HCT116 (cell line): ENCODE measurements at regions not wholly inside any gene's neighbourhood (a gene's known extent, or its start where the extent isn't known, plus 50 kb on each side); places are given as distances from the start of the nearest gene placed in this dataset.

Source experiments
- ATAC-seq: fragments of 200-7000 bp; cut with Tn5 transposase; 2 replicates; pipeline ENCODE4 v1.9.1; 2020; ENCODE audit warnings: mild to moderate bottlenecking, moderate library complexity
- BruUV-seq: library from RNA; stranded (reverse); fragments of 400-500 nt; replicated peaks from 2 replicates; lab custom pipeline; 2021; lab: Mats Ljungman, UMichigan
- CTCF ChIA-PET: fragments of 300-600 bp; sonication (Branson Sonifier 250); formaldehyde crosslinking; loops from one replicate; lab custom pipeline; 2021; ENCODE audit warnings: antibody characterized with exemption; lab: Charles Lee
- POLR2A ChIA-PET: fragments of 300-600, 350-600 bp; sonication (Branson Sonifier 250); formaldehyde crosslinking; loops from one replicate; lab custom pipeline; 2021; ENCODE audit warnings: antibody characterized with exemption; lab: Charles Lee
- RAD21 ChIA-PET, 2 experiments: fragments of 300-600 bp; sonication (Branson Sonifier 250); formaldehyde crosslinking; loops; one replicate each; lab custom pipeline; 2023; ENCODE audit warnings: low total read pairs in 2 of 2; ENCODE audit not compliant: uncharacterized antibody in 2 of 2, unreplicated experiment in 2 of 2, low non-redundant PET in 1 of 2; lab: Charles Lee
- DNase-seq: peaks from one replicate; pipeline ENCODE4 v3.0.0-alpha.2; 2010; ENCODE audit warnings: low read depth, low spot score
- H2AFZ ChIP-seq: fragments of 200-600 bp; shearing (Covaris generic), sonication (generic); 2 replicates; pipeline ENCODE4 v1.6.1; 2017; ENCODE audit warnings: low read depth, mixed run types, mixed read lengths, antibody characterized with exemption, low read length; ENCODE audit not compliant: poor library complexity, severe bottlenecking
- H3K27ac ChIP-seq: 2 replicates; pipeline ENCODE4 v1.5.1; 2012; ENCODE audit warnings: low read depth, low read length
- H3K27me3 ChIP-seq: fragments of 200-600 bp; sonication (generic); 2 replicates; pipeline ENCODE4 v1.6.1; 2016; ENCODE audit warnings: mixed run types, low read length, mixed read lengths; ENCODE audit not compliant: insufficient read depth
- H3K36me3 ChIP-seq, 2 experiments: fragments of 200-500 bp in 1 of 2; fragments of 200-600 bp in 1 of 2; sonication (Bioruptor generic) in 1 of 2; sonication (generic) in 1 of 2; 2 replicates each; pipeline versions ENCODE4 v1.5.1 to v1.6.1; 2014 to 2016; ENCODE audit warnings: low read length in 2 of 2, inconsistent platforms in 1 of 2, mixed read lengths in 1 of 2, mixed run types in 1 of 2; ENCODE audit not compliant: insufficient read depth in 2 of 2, control insufficient read depth in 1 of 2
- H3K4me1 ChIP-seq, 2 experiments: fragments of 200-600 bp in 1 of 2; sonication (generic) in 1 of 2; 2 replicates each; pipeline versions ENCODE4 v1.5.1 to v1.6.1; 2012 to 2017; ENCODE audit warnings: low read length in 2 of 2, inconsistent platforms in 1 of 2, mild to moderate bottlenecking in 1 of 2, mixed read lengths in 1 of 2, mixed run types in 1 of 2, moderate library complexity in 1 of 2; ENCODE audit not compliant: insufficient read depth in 2 of 2, control insufficient read depth in 1 of 2
- H3K4me2 ChIP-seq: fragments of 200-600 bp; sonication (generic); 2 replicates; pipeline ENCODE4 v1.6.1; 2017; ENCODE audit warnings: mixed run types, low read length, mixed read lengths
- H3K4me3 ChIP-seq, 2 experiments: fragments of 200-600 bp in 1 of 2; sonication (generic) in 1 of 2; replicated peaks in 1 of 2; 2 replicates each; pipeline ENCODE4 v1.5.1; 2011 to 2016; ENCODE audit warnings: low read length in 2 of 2, control low read depth in 1 of 2, low read depth in 1 of 2, mild to moderate bottlenecking in 1 of 2, mixed read lengths in 1 of 2, mixed run types in 1 of 2
- H3K79me2 ChIP-seq: fragments of 200-600 bp; sonication (generic); 2 replicates; pipeline ENCODE4 v1.6.1; 2017; ENCODE audit warnings: mild to moderate bottlenecking, mixed run types, low read length, moderate library complexity, mixed read lengths; ENCODE audit not compliant: insufficient read depth
- H3K9ac ChIP-seq: fragments of 200-600 bp; sonication (generic); 2 replicates; pipeline ENCODE4 v1.6.1; 2016; ENCODE audit warnings: low read length, mixed read lengths
- H3K9me2 ChIP-seq: fragments of 200-600 bp; sonication (generic), shearing (Covaris generic); 2 replicates; pipeline ENCODE4 v1.6.1; 2017; ENCODE audit warnings: mixed run types, mild to moderate bottlenecking, moderate library complexity; ENCODE audit not compliant: insufficient read depth
- H3K9me3 ChIP-seq, 2 experiments: fragments of 200-500 bp in 1 of 2; fragments of 200-600 bp in 1 of 2; sonication (Bioruptor generic) in 1 of 2; sonication (generic) in 1 of 2; 2 replicates each; pipeline ENCODE4 v1.6.1; 2014 to 2017; ENCODE audit warnings: low read length in 2 of 2, mixed read lengths in 2 of 2, inconsistent platforms in 1 of 2, low read depth in 1 of 2, mild to moderate bottlenecking in 1 of 2, mixed run types in 1 of 2, moderate library complexity in 1 of 2; ENCODE audit not compliant: control insufficient read depth in 1 of 2, insufficient read depth in 1 of 2
- H4K20me1 ChIP-seq: fragments of 200-600 bp; sonication (generic), shearing (Covaris generic); 2 replicates; pipeline ENCODE4 v1.6.1; 2017; ENCODE audit warnings: mixed run types, mild to moderate bottlenecking, moderate library complexity; ENCODE audit not compliant: insufficient read depth
- CBX3 ChIP-seq: IDR thresholded peaks from 2 replicates; pipeline ENCODE4 v1.6.1; 2012; ENCODE audit warnings: low read depth
- CTCF ChIP-seq, 3 experiments: fragments of 200-600 bp in 1 of 3; sonication (generic) in 1 of 3; IDR thresholded peaks in 2 of 3; conservative IDR thresholded peaks in 1 of 3; 2 replicates each; pipeline ENCODE4 v1.5.1; 2012 to 2017; ENCODE audit warnings: low read depth in 2 of 3, low read length in 2 of 3, antibody characterized with exemption in 1 of 3, borderline replicate concordance in 1 of 3, control low read depth in 1 of 3, mild to moderate bottlenecking in 1 of 3, mixed read lengths in 1 of 3, mixed run types in 1 of 3, moderate library complexity in 1 of 3; ENCODE audit not compliant: insufficient read depth in 1 of 3
- EGR1 ChIP-seq: IDR thresholded peaks from 2 replicates; pipeline ENCODE4 v1.6.1; 2012; ENCODE audit warnings: low read depth
- ELF1 ChIP-seq: IDR thresholded peaks from 2 replicates; pipeline ENCODE4 v1.6.1; 2012; ENCODE audit warnings: low read depth, borderline replicate concordance
- JUND ChIP-seq: IDR thresholded peaks from 2 replicates; pipeline ENCODE4 v1.6.1; 2012
- POLR2A ChIP-seq: IDR thresholded peaks from 2 replicates; pipeline ENCODE4 v1.7.0; 2011; ENCODE audit warnings: borderline replicate concordance; ENCODE audit not compliant: insufficient read depth, insufficient read length; ENCODE audit errors: extremely low read depth
- POLR2AphosphoS5 ChIP-seq: IDR thresholded peaks from 2 replicates; pipeline ENCODE4 v1.6.1; 2011; ENCODE audit warnings: mild to moderate bottlenecking, low read depth, low read length, moderate library complexity
- RAD21 ChIP-seq: IDR thresholded peaks from 2 replicates; pipeline ENCODE4 v1.6.1; 2012; ENCODE audit warnings: low read depth, mild to moderate bottlenecking
- SIN3A ChIP-seq: IDR thresholded peaks from 2 replicates; pipeline ENCODE4 v1.6.1; 2012; ENCODE audit warnings: low read depth
- SP1 ChIP-seq: IDR thresholded peaks from 2 replicates; pipeline ENCODE4 v1.6.1; 2012; ENCODE audit warnings: low read depth
- YY1 ChIP-seq: IDR thresholded peaks from 2 replicates; pipeline ENCODE4 v1.6.1; 2011; ENCODE audit warnings: low read length, low read depth, moderate library complexity, mild to moderate bottlenecking; ENCODE audit not compliant: insufficient replicate concordance; ENCODE audit errors: extremely low read depth
- ZFX ChIP-seq: fragments of 450-650 bp; IDR thresholded peaks from 2 replicates; pipeline ENCODE4 v1.6.1; 2017
- ZNF274 ChIP-seq: fragments of 200-500 bp; sonication (Bioruptor generic); IDR thresholded peaks from 2 replicates; pipeline ENCODE4 v1.6.1; 2014; ENCODE audit warnings: mild to moderate bottlenecking, low read depth, low read length, inconsistent platforms
- intact Hi-C: fragments of 100-400 bp; cut with micrococcal nuclease; formaldehyde crosslinking; loops from 2 replicates; pipeline ENCODE4 v1.10.0; 2022
- TF ChIP-seq, protein P1 (sequence below): IDR thresholded peaks from 2 replicates; pipeline ENCODE4 v1.6.1; 2012; ENCODE audit warnings: low read depth
- TF ChIP-seq, protein P2 (sequence below): IDR thresholded peaks from 2 replicates; pipeline ENCODE4 v1.6.1; 2012

DNA sequence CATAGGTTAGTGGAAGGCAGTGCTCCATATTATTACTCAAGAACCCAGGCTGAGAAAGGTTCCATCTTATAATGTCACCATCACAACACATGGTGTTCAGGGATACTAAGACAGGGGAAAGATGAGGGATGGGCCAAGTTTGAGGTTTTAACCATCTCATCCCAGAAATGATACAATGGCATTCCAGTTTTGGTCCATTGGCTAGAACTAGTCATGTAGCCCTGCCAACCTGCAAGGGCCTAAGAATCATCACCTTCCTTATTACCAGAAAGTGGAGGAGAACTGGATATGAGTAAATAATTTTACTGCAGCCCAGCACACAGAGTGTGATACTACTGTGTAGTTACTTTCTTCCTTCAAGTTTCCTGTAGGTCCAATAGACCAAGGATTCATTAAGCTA is 144.5 kb upstream of the ABCA1 start:
- no peak overlapping the region for H3K4me2 ChIP-seq
- ATAC-seq (no peak), DNase-seq (no peak)
- ChIA-PET CTCF (no interaction called here), POLR2A (no interaction called here), RAD21 (no interaction called here)
- no peak overlapping the region for H3K4me3 ChIP-seq
- no peak overlapping the region for H2AFZ ChIP-seq
- peaks cover 0 to 34% of the 10 kb centered on the region in 2 experiments; a peak in 3 of 4 replicates for H3K4me1 ChIP-seq
- BruUV-seq, result no TSS peak
- no peaks in the 10 kb centered on the region for H3K79me2 ChIP-seq
- TF ChIP-seq CTCF (IDR thresholded peaks at IDR 0.05 in 2 of 3, conservative IDR thresholded peaks at IDR 0.05 in 1 of 3; ENCODE audit: borderline replicate concordance in 1 of 3, insufficient read depth in 1 of 3, low read depth in 2 of 3, low read length in 2 of 3) (no peak), CBX3 (no peak), ELF1 (no peak), EGR1 (no peak), YY1 (no peak), SP1 (no peak), SIN3A (no peak), POLR2AphosphoS5 (no peak), JUND (no peak), POLR2A (no peak), ZFX (no peak), RAD21 (no peak), ZNF274 (no peak)
- TF ChIP-seq, protein P1, sequence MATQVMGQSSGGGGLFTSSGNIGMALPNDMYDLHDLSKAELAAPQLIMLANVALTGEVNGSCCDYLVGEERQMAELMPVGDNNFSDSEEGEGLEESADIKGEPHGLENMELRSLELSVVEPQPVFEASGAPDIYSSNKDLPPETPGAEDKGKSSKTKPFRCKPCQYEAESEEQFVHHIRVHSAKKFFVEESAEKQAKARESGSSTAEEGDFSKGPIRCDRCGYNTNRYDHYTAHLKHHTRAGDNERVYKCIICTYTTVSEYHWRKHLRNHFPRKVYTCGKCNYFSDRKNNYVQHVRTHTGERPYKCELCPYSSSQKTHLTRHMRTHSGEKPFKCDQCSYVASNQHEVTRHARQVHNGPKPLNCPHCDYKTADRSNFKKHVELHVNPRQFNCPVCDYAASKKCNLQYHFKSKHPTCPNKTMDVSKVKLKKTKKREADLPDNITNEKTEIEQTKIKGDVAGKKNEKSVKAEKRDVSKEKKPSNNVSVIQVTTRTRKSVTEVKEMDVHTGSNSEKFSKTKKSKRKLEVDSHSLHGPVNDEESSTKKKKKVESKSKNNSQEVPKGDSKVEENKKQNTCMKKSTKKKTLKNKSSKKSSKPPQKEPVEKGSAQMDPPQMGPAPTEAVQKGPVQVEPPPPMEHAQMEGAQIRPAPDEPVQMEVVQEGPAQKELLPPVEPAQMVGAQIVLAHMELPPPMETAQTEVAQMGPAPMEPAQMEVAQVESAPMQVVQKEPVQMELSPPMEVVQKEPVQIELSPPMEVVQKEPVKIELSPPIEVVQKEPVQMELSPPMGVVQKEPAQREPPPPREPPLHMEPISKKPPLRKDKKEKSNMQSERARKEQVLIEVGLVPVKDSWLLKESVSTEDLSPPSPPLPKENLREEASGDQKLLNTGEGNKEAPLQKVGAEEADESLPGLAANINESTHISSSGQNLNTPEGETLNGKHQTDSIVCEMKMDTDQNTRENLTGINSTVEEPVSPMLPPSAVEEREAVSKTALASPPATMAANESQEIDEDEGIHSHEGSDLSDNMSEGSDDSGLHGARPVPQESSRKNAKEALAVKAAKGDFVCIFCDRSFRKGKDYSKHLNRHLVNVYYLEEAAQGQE, result no peak
- TF ChIP-seq, protein P2, sequence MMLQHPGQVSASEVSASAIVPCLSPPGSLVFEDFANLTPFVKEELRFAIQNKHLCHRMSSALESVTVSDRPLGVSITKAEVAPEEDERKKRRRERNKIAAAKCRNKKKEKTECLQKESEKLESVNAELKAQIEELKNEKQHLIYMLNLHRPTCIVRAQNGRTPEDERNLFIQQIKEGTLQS, result no peak
- no peaks in the 10 kb centered on the region for H4K20me1 ChIP-seq
- H3K27me3 ChIP-seq, result no peaks in the 10 kb centered on the region
- H3K36me3 ChIP-seq, result no peaks in the 10 kb centered on the region
- H3K9me3 ChIP-seq, result no peaks in the 10 kb centered on the region
- H3K9ac ChIP-seq, result no peak overlapping the region
- intact Hi-C loops, result no loop called here
- H3K9me2 ChIP-seq, result no peaks in the 10 kb centered on the region
- H3K27ac ChIP-seq, result no peak overlapping the region
